ENCODE measurements at regions not wholly inside any gene's neighbourhood (a gene's known extent, or its start where the extent isn't known, plus 50 kb on each side); places are given as distances from the start of the nearest gene placed in this dataset.

DNA sequence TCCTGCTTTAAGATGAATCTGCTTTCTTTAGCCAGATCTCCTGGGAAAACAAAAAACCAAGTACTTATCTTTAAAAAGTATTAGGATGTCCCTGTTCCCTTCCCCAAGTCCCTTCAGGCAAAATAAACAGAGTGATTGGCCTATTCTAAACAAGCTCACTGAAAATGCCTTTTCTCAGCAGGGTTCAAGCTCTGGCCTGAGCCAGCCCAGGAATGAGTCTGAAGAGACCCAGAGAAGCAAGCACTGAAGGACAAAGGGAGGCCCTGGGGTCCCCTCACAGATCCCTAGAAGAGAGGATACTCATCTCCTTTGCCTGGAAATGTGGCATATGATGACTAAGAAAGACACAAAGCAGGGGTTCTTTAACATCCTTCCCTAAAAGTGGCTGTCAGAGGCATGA, 66.8 kb upstream of the MAP1B start:
- TF ChIP-seq POLR2A (IDR thresholded peaks at IDR 0.05; ENCODE audit: low read depth): no peak
- TF ChIP-seq EP300 (IDR thresholded peaks at IDR 0.05): no peak
- no peak for TF ChIP-seq POLR2AphosphoS5 (IDR thresholded peaks at IDR 0.05)
- TF ChIP-seq, protein P1, sequence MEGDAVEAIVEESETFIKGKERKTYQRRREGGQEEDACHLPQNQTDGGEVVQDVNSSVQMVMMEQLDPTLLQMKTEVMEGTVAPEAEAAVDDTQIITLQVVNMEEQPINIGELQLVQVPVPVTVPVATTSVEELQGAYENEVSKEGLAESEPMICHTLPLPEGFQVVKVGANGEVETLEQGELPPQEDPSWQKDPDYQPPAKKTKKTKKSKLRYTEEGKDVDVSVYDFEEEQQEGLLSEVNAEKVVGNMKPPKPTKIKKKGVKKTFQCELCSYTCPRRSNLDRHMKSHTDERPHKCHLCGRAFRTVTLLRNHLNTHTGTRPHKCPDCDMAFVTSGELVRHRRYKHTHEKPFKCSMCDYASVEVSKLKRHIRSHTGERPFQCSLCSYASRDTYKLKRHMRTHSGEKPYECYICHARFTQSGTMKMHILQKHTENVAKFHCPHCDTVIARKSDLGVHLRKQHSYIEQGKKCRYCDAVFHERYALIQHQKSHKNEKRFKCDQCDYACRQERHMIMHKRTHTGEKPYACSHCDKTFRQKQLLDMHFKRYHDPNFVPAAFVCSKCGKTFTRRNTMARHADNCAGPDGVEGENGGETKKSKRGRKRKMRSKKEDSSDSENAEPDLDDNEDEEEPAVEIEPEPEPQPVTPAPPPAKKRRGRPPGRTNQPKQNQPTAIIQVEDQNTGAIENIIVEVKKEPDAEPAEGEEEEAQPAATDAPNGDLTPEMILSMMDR (IDR thresholded peaks at IDR 0.05): no peak

DNA sequence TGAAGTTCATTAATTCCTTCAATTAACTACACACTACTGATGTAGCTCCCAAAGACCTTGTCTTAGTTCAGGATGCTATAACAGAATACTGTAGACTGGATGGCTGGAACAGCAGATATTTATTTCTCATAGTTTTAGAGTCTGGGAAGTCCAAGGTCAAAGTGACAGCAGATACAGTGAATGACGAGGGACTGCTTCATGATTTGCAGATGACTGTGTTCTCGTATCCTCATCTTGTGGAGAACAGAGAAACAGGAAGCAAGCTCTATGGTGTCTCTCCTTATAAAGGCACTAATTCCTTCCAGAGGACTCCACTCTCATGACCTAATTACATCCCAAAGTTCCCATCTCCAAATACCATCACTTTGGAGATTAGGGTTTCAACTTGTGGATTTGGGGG, 65.6 kb upstream of the MAP1B start:
- Histone ChIP-seq H3K36me3 (no peaks in the 10 kb centered on the region), H3K4me3 (no peak overlapping the region), H3K27ac (replicated peaks in 1 of 4) (no peak overlapping the region), H3K27me3 (no peaks in the 10 kb centered on the region), H3K4me1 (no peaks in the 10 kb centered on the region), H3K9me3 (no peaks in the 10 kb centered on the region)
- no peak for DNase-seq (ENCODE audit: extremely low spot score)
- 58% methylated on average over 2 of the region's 2 CpGs for WGBS
- intact Hi-C loops (cut with DNase I): no loop called here
- TF ChIP-seq POLR2AphosphoS5 (IDR thresholded peaks at IDR 0.05) (no peak), POLR2A (IDR thresholded peaks at IDR 0.05; ENCODE audit: low read depth) (no peak), EP300 (IDR thresholded peaks at IDR 0.05) (no peak)
- TF ChIP-seq, protein P1 (IDR thresholded peaks at IDR 0.05): no peak

More for the DNA sequence above, 66.8 kb upstream of the MAP1B start:
- Histone ChIP-seq H3K9me3 (no peaks in the 10 kb centered on the region), H3K4me3 (no peak overlapping the region), H3K27me3 (no peaks in the 10 kb centered on the region), H3K4me1 (no peaks in the 10 kb centered on the region), H3K27ac (replicated peaks in 1 of 4) (no peak overlapping the region), H3K36me3 (no peaks in the 10 kb centered on the region)
- no peak for DNase-seq (ENCODE audit: extremely low spot score)
- intact Hi-C loops (cut with DNase I): no loop called here

DNA sequence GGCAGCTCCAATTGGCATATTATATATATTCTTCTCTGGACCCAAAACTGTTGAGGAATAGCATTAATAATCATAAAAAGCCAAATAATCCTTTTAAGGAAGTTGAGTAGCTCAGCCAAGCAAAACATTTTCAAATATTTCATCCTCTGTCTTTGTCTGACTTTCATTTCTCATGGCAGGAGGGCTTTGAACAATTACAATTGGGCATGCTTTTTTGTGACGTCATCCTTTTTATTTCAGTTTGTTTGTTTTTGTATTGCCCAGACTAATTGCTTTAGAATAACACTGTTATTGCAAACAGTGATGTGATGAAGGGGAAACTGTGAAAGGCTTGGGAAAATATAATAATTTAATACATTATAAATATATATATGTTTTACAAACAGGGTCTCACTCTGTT, 65.2 kb upstream of the MAP1B start:
- H3K27me3 ChIP-seq: no peaks in the 10 kb centered on the region
- intact Hi-C loops (cut with DNase I): no loop called here
- no peak overlapping the region for H3K27ac ChIP-seq (replicated peaks in 1 of 4)
- TF ChIP-seq, protein P1 (IDR thresholded peaks at IDR 0.05): no peak
- TF ChIP-seq POLR2AphosphoS5 (IDR thresholded peaks at IDR 0.05): no peak
- H3K9me3 ChIP-seq: peaks cover 0 to under 1% (median 0%) of the 10 kb centered on the region in 4 donors
- no peak for DNase-seq (ENCODE audit: extremely low spot score)
- 49% methylated on average over 1 of the region's 1 CpG for WGBS
- H3K36me3 ChIP-seq: no peaks in the 10 kb centered on the region
- H3K4me3 ChIP-seq: no peak overlapping the region
- H3K4me1 ChIP-seq: no peaks in the 10 kb centered on the region

DNA sequence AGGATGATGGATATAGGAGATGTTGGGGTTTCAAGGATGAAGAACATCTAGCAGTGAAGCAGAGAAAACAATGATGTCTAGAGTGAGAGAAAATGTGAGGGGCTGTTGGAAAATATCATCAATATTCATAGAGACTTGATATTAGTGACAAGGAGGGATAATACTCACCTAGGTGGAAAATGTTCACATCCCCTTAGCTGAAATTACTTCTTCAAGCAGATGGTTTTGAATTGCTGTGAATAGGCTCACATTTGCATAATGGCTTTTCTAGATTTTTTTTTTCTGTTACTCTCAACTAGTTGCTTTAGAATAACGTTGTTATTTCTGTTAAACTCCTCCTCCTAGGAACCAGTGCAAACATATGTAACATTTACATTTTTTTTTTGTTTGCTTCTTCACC, 61.6 kb upstream of the MAP1B start:
- Histone ChIP-seq H3K4me3 (no peak overlapping the region), H3K4me1 (no peaks in the 10 kb centered on the region), H3K27ac (replicated peaks in 1 of 4) (no peak overlapping the region), H3K9me3 (peaks cover 0 to 7% (median 7%) of the 10 kb centered on the region in 4 donors), H3K36me3 (no peaks in the 10 kb centered on the region), H3K27me3 (no peaks in the 10 kb centered on the region)
- no peak for TF ChIP-seq POLR2A (IDR thresholded peaks at IDR 0.05; ENCODE audit: low read depth)
- no peak for TF ChIP-seq EP300 (IDR thresholded peaks at IDR 0.05)
- no peak for TF ChIP-seq POLR2AphosphoS5 (IDR thresholded peaks at IDR 0.05)
- TF ChIP-seq, protein P1 (IDR thresholded peaks at IDR 0.05): no peak
- no peak for DNase-seq (ENCODE audit: extremely low spot score)
- 60% methylated on average over 1 of the region's 1 CpG for WGBS
- intact Hi-C loops (cut with DNase I): no loop called here

DNA sequence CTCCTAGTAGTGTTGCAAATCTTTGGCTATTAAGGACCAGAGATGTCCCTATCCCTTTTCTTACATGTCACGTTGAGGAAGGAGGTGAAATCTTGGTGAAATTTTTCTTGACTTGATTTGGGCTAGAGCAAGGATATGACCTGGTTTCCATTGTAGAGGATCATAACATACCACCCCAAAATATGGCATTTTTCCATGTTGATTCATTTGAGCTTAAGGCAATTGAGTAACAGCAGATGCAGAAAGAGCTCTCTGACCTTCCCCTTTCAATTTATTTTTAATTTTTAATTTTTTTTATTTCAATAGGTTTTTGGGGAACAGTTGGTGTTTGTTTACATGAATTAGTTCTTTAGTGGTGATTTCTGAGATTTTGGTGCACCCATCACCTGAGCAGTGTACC, 61.2 kb upstream of the MAP1B start:
- intact Hi-C loops (cut with DNase I): no loop called here
- WGBS: 100% methylated on average over 1 of the region's 1 CpG
- Histone ChIP-seq H3K9me3 (peaks cover 0 to 7% (median 7%) of the 10 kb centered on the region in 4 donors), H3K27me3 (no peaks in the 10 kb centered on the region), H3K36me3 (no peaks in the 10 kb centered on the region), H3K4me3 (no peak overlapping the region), H3K27ac (replicated peaks in 1 of 4) (no peak overlapping the region), H3K4me1 (no peaks in the 10 kb centered on the region)
- TF ChIP-seq POLR2A (IDR thresholded peaks at IDR 0.05; ENCODE audit: low read depth) (no peak), EP300 (IDR thresholded peaks at IDR 0.05) (no peak), POLR2AphosphoS5 (IDR thresholded peaks at IDR 0.05) (no peak)
- TF ChIP-seq, protein P1 (IDR thresholded peaks at IDR 0.05): no peak
- no peak for DNase-seq (ENCODE audit: extremely low spot score)

Measured in esophagus muscularis mucosa (tissue), 4 donors.